GM21515 (cell line): ENCODE measurements at regions not wholly inside any gene's neighbourhood (a gene's known extent, or its start where the extent isn't known, plus 50 kb on each side); places are given as distances from the start of the nearest gene placed in this dataset.
A peak's percentile ranks its signal among the peaks of the same experiment; 100 is the strongest.

ENCODE experiments used
- ATAC-seq: cut with Tn5 transposase; IDR thresholded peaks from one replicate; pipeline ENCODE4 v1.9.1; 2021; ENCODE audit not compliant: unreplicated experiment

DNA sequence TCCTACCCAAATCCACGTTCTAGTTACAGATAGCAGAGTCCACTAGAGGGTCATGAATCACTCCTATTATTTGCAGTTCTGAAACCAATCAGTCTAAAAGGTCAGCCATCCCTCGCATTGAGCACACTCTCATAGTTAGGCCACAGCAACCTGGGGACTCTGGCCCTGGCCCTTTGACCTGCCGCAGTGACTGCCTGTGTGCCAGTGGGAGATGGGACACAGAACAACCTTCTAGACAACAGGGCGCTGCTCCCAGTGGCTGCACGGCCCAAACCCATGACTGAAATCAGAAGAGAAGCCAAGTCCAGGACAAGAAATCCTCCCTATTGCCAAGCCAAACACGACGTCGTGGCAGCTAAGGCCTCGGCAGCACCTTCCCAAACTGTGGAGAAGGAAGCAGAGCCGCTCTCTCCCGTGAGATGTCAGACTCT lies 158.5 kb downstream of the HERPUD2 start:
- ATAC-seq: no peak

DNA sequence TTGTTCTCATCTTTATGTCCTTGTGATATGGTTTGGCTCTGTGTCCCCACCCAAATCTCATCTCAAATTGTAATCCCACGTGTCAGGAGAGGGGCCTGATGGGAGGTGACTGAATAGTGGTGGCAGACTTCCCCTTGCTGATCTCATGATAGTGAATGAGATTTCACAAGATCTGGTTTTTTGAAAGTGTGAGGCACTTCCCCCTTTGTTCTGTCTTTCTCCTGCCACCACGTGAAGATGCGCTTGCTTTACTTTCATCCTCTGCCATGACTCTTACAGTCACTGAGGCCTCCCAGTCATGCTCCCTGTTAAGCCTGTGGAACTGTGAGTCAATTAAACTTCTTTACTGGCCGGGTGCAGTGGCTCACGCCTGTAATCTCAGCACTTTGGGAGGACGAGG lies 161.0 kb downstream of the HERPUD2 start:
- ATAC-seq: no peak

DNA sequence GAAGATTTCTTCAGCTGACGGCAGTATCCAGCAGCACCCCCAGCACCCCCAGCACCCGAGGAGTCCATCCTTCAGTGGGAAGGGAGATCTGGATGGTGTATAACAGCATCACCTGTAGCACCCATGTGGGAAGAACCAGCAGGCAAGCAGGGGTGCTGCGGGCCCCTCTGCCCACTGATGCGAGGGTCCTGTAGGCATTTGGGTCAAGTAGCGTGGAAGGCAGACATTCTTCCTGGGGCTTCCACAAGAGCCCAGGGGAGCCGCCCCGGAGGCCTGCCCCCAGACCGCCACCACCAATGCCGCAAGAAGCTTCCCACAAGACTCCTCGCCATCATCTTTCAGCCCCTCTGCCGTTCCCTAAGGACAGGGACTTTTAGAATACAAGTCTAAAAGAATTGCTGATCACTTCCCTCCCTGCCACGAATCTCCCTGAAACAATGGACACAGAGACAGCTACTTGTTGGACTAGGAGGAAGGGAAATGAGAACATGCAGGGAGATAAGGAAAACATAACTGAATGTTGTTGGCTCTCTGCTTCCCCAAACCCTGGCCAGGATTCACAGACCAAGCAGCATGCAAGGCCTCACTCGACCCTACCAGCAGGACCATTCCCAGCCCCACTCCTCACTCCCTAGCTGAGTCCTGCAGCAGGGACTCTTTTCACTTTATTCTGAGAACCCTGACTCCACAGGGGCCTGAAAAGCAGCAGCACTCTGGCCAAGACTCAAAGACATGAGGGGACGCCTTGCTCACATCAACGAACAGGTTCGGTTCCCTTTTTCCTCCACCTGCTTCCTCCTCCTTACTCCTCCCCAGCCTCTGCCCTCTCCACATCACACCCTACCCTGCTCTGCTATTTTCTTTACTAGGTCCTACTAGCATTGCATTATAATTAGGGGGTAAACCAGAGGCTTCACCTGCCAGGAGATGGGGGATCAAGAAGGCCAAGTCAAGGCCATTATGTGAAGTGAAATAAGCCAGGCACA lies 164.5 kb downstream of the HERPUD2 start:
- no peak for ATAC-seq

DNA sequence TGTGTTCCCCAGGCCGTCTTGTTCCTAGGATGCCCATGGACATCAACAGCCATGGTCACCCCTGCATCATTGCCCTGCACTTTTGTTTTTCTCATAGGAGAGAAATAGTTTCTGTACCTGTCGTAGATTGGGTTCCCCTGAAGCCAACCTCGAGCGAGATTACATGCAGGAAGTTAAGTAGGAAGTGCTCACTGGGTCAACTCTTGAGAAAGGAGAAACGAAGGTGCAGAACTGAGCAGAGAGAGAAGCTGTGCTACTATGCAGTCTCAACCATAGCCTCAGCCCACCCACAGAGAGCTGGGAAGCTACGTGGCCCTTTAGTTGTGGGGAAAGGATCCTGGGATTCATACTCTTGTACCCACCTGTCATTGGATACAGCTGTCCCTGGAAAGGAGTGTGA lies 165.2 kb downstream of the HERPUD2 start:
- ATAC-seq: no peak

DNA sequence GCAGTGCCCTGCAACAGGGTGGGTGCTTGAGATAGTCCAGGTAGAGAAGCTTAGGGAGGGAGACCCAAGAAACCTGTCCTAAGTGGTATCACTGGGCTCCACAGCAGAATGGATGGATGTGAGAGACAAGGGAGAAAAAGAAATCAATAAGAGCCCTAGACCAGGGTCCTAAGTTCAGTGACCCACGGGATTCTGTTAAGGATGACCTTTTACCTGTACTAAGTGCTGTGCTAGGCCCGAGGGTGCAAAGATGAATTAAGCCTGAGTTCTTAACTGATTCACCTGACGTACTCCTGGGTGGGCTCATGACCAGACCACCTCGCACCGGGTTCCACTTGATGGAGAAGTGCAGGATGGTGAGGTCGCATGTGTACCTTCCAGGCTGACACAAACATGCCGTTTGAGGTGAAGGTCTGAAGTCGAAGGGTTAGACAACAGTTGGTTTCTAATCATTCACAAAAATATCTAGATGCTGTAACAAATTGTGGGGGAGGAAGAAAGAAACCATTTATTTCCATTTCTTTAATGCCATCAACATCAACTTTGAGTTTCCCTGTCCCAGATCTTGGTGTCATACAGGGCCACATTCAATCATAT lies 166.5 kb downstream of the HERPUD2 start:
- ATAC-seq: no peak

DNA sequence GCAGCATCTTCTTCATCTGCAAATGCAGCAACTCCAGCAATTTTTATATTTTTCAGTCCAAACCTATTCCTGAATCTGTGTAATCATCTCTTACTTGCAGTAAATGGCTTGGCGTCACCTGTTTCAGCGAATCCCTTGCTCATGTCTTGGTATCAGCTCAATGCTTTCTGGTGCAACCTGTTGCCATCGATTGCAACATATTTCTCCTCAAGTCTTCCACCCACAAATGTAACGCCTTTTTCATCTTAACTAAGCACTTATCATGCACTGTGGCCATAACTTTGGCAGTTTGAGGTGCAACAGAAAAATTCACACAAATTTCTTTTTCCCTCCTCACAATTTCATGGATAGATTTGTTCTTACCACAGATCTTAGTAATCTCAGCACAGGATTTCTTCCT lies 168.3 kb downstream of the HERPUD2 start:
- ATAC-seq: no peak

DNA sequence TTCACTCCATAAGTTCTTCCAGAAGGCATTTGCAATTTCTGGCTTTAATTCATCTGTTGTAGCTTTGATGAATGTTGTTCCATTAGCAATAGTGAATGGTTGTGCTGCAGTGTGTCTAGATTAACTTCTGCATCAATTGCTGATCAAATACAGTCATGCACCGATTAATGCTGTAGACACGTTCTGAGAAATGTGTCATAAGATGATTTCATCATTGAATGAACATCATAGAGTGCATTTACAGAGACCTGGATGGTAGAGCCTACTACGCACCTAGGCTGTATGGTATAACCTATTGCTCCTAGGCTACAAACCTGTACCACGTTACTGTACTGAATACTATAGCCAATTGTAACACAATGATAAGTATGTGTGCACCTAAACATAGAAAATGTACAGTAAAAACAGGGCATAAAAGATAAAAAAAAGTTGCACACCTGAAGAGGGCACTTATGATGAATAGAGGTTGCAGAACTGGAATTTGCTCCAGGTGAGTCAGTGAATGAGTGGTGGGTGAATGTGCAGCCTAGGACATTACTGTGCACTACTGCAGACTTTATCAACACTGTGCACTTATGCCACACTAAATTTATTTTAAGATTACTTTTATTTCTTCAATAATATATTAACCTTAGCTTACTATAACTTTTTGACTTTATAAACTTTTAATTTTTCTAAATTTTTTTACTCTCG lies 170.7 kb downstream of the HERPUD2 start:
- ATAC-seq: no peak

DNA sequence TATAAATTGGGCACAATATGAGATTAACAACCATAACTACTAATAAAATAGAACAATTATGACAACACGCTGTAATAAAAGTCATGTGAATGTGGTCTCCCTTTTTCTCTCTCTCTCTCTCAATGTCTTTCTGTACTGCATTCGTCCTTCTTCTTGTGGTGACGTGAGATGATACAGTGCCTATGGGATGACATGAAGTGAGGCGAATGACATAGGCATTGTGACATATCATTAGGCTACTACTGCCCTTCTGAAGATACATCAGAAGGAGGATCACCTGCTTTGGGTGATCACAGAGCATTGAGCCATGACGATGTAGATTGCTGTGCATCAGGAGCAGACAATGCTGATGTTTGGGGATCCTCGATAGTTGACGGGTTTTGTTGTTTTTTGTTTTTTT lies 171.6 kb downstream of the HERPUD2 start:
- no peak for ATAC-seq

DNA sequence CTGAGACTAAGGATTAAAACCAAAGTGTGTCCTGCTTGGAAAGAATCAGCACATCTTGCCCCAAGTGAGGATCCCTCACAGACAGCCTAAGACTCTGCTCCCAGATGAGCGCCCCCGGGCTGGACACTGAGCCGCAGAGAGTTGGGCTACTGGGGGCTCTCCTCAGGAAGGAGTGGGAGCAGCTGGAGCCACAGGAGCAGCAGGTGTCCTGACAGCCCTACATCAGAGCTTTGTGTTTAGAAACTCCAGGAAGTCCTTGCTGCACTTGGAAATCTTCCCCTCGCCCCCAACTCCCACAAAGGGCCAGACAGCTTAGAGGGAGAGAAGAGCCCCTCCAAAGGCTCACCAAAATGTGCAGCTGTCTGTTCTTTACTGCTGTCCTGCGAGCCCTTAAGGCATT lies 172.2 kb downstream of the HERPUD2 start:
- no peak for ATAC-seq

DNA sequence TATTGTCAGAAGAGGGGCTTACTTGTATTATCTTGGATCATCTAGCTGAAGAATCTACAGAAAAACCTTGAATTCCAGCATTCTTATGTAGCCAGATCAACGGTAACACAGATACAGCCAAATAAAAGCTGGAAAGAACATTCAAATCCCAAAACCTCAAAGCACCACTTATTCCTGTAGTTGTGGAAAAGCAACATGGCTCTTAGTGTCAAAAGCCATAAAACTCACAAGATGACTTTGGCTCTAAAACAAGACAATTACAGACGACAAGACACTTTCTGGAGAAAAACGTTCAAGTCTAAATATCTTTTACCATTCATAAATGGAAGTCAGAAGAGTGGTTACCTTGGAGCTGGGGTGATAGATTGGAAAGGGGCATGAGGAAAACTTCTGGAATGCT lies 173.0 kb downstream of the HERPUD2 start:
- ATAC-seq: no peak

DNA sequence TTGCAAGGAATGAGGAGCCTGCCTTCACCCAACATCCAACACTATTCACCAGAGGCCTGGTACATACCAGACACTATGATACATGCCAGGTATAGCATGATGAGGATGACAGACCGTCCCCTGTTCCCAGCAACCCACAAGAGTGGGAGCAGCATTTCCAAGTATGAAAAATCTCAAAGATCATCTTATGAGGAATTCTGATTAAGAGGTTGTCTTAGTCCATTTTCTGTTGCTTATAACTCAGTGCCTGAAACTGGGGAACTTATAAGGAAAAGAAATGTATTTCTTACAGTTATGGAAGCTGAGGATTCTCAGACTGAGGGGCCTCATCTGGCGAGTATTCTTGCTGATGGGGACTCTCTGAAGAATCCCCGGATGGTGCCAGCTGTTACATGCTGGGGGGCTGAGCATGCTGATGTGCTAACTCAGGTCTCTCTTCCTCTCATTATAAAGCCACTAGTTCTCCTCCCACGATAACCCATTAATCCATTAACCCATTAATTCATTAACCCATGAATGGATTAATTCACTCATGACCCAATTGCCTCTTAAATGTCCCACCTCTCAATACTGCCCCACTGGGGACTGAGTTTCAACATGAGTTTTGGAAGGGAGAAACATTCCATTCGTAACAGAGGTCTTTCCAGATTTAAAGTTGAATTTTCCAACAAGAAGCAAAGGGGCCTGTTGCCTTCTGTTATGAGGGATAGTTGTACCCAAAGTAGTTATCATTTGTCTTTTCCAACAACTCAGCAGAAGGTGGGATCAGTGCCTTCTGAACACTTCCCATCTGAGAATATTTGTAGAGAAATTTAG lies 173.9 kb downstream of the HERPUD2 start:
- ATAC-seq: no peak

DNA sequence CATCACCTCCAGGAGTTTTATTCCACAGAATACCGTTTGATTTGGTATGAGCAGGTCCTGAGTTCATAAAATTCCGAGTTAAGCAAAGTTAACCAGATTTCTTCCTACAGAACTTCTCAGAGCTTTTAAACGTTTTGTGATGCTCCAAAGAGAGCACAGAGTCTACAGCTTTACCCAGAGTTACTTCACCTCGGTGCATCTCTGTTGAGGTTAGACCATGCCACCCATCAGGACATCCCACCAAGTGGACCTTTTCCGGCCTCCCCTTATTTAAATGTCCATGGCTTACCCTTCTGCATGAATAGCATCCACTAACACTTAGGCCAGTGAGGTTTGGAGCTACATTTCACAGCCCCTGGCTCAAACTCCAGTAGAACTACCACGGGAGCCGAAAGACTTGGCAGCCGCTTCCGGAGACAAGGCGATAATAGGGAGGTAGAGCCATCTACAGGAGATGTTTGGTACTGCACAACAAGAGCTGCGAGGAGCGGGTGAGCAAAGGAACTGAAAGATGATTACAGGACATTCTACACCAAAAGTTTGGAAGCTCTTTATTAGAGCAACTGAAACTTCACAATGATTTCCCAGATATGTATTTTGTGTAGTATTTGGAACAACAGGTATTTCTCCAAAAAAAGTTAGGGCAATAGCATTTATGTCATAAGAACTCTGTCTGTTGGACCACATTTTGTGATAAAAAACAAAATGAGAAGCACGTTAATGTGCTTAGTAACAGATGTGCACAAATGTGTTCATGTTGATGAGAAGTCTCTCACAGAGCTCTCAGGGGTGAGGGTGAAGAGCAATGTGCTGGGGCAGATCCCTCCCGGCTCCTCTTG lies 174.7 kb downstream of the HERPUD2 start:
- peak; percentile 87 for ATAC-seq

DNA sequence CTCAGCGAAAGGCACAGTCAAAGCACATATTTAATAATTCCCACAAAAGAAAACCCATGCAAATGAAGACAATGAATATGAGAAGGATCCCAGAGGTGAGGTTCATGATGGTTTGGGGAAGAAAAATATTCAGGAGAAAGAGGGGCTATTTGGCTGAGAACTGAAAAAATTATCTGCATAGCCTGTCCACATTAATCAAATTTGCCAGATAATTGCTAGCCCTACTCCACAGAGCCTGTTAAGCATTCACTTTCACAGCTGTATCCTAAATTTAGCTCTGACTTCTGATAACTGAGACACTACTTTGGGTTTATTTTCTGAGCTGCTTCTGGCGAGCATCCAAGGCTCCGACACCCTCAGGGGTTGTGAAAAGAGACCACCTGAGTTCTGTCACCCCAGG lies 176.2 kb downstream of the HERPUD2 start:
- ATAC-seq: no peak

DNA sequence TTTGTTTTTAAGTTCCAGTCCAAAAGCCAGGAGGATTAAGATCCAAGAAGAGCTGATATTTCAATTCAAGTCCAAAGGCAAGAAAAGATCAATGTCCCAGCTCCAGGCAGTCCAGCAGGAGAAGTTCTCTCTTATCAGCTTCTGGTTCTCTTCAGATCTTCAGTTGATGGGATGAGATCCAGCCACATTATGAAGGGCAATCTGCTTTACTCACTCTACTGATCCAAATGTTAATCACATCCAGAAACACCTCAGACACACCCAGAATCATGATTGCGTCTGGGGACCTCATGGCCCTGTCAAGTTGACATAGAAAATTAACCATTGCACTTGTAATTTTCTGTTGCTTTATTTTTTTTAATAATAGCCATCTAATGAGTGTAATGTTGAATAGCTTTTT lies 178.4 kb downstream of the HERPUD2 start:
- ATAC-seq: no peak

DNA sequence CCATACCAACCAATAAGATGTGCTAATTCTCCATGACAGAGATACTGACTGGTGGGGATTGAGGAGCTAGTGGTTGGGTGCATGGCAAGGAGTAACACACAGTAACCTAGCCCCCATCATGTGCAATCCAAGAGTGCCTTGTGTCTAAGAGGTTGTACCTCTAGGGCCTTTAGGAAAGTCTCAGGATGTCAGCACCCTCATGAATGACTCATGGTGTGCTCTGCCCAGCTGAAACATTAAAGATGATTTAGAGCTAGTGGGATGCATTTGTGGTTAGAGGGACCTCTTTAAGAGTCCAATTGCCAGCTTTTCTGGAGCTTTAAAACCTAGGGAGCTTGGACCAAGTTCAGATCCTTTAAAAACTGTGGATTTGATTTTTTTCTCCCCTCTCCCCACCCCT lies 181.1 kb downstream of the HERPUD2 start:
- no peak for ATAC-seq

DNA sequence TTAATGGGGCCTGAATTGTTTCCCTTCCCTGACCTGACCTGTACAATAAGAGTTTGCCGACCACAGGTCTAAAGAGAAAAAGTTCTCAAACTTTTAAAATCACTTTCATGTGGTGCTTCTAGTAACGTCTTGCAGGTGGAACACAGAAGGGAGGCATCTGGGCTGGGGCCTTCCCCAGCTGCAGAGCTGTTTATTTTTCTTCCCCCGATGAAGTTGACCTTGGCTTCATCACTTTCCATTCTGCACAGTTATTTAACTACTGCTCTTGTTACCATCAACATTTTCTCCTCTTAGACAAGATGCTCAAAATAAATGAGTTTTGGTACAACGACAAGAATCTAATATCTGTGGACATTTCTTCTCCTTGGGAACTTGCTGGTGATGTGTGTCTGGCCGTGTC lies 181.7 kb downstream of the HERPUD2 start:
- ATAC-seq: no peak

DNA sequence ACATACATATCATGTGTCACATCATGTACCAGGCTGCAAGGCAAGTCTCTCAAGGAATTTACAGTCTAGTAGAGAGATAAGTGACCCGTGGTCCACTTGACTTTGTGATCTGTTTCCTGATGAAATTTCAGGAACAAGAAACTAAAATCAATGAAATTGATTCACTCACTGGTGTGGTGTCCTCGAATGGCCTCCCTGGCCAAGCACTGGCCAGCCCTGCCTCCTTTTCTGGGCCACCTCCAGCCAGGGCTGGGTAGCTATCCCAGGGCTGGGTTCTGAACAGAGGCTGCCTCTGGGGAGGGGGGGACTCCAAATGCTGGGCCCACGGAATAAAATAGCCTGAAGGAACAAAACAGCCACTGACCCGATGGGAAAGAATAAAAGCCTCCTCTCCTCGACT lies 182.2 kb downstream of the HERPUD2 start:
- no peak for ATAC-seq

DNA sequence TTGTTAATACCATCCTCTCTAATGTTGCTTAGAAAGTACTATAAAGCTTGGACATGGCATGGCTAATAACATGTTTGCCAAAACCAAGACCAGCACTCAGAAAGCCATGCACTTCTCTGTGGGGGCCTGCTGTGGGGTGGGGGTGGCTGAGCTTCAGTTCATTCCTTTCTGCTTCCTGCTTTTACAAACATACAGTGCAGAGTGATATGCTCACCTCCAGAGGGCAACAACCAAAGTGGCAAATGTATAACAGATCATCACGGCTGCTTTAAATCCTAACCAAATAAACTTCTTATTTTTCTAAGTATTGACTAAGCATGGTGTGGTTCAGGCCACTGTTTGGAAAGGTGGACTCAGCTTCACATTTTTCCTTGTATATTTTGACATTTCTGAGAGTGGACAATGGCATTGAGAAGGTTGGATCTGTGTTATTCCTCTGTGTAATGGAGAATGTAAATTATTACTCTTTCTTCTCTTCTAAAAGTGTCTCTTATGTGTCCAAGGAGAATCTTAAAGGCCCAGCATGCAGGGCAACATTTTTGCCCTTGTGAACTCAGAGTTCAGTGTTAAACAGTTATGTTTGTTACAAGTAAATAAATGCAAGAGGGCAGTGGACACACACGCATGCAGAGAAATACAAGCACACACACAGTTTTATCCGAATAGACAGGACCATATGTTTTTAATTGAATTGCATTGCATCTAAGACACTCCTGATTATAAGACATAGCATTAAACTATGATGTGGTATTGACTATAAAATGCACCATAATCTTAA lies 186.1 kb downstream of the HERPUD2 start:
- no peak for ATAC-seq

DNA sequence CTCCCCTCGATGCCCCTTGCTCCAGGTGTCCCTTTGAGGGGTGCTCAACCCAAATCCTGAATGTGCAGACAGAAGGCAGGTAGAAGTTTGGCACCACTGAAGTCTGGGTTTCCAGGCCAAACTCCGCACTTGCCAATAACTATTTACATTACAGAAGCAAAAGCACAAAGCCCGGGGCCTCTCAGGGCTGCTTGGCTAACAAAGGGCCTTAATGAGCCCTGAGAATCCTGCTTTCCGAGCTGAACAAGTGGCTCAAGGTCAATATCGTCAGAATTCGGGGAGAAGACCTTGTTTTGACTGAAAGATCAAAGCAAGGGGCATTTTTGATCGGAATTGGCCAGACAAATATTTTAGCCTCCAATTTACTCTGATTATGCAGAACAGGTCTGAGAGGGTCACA lies 189.9 kb downstream of the HERPUD2 start:
- ATAC-seq: no peak
